Trophoblast cell (in vitro differentiated cells and primary cell): ENCODE measurements at regions not wholly inside any gene's neighbourhood (a gene's known extent, or its start where the extent isn't known, plus 50 kb on each side); places are given as distances from the start of the nearest gene placed in this dataset.
A peak's percentile ranks its signal among the peaks of the same experiment; 100 is the strongest.

Experiments used
- DNase-seq, 2 donors: peaks; one replicate each; pipeline ENCODE4 v3.0.0-alpha.2; 2016
- H2AFZ ChIP-seq: 2 replicates; pipeline ENCODE4 v1.6.1; 2013; ENCODE audit warnings: low read length, moderate library complexity, mild to moderate bottlenecking; ENCODE audit not compliant: insufficient read depth, poor library complexity
- H2AK5ac ChIP-seq: 2 replicates; pipeline ENCODE4 v1.6.1; 2013; ENCODE audit warnings: mild to moderate bottlenecking, low read length
- H2BK120ac ChIP-seq: 2 replicates; pipeline ENCODE4 v1.6.1; 2013; ENCODE audit warnings: low read length, mild to moderate bottlenecking, moderate library complexity; ENCODE audit not compliant: insufficient read depth, poor library complexity
- H2BK12ac ChIP-seq: 2 replicates; pipeline ENCODE4 v1.6.1; 2013; ENCODE audit warnings: mild to moderate bottlenecking, low read length, moderate library complexity
- H2BK5ac ChIP-seq: 2 replicates; pipeline ENCODE4 v1.6.1; 2013; ENCODE audit warnings: low read length, low read depth, moderate library complexity, mild to moderate bottlenecking; ENCODE audit not compliant: poor library complexity
- H3K14ac ChIP-seq: 2 replicates; pipeline ENCODE4 v1.6.1; 2013; ENCODE audit warnings: mild to moderate bottlenecking, low read length
- H3K18ac ChIP-seq: 2 replicates; pipeline ENCODE4 v1.6.1; 2013; ENCODE audit warnings: mild to moderate bottlenecking, low read length
- H3K23ac ChIP-seq: 2 replicates; pipeline ENCODE4 v1.6.1; 2013; ENCODE audit warnings: low read length
- H3K27ac ChIP-seq: 2 replicates; pipeline ENCODE4 v1.5.1; 2013; ENCODE audit warnings: low read depth, mild to moderate bottlenecking, inconsistent platforms, low read length, moderate library complexity
- H3K27me3 ChIP-seq: 2 replicates; pipeline ENCODE4 v1.6.1; 2013; ENCODE audit warnings: inconsistent platforms, mild to moderate bottlenecking, low read length, moderate library complexity; ENCODE audit not compliant: insufficient read depth
- H3K36me3 ChIP-seq, 2 experiments: 1 replicate in 1 of 2; 2 replicates in 1 of 2; pipeline ENCODE4 v1.6.1; 2013; ENCODE audit warnings: low read length in 2 of 2, mild to moderate bottlenecking in 2 of 2, moderate library complexity in 1 of 2; ENCODE audit not compliant: insufficient read depth in 2 of 2, control insufficient read depth in 1 of 2
- H3K4ac ChIP-seq: 2 replicates; pipeline ENCODE4 v1.6.1; 2013; ENCODE audit warnings: low read depth, mild to moderate bottlenecking, low read length, moderate library complexity
- H3K4me1 ChIP-seq, 2 experiments: 1 replicate in 1 of 2; 2 replicates in 1 of 2; pipeline ENCODE4 v1.6.1; 2013; ENCODE audit warnings: low read length in 2 of 2, mild to moderate bottlenecking in 2 of 2, moderate library complexity in 1 of 2; ENCODE audit not compliant: insufficient read depth in 2 of 2, control insufficient read depth in 1 of 2
- H3K4me2 ChIP-seq: 2 replicates; pipeline ENCODE4 v1.6.1; 2013; ENCODE audit warnings: inconsistent platforms, mild to moderate bottlenecking, low read length, moderate library complexity
- H3K4me3 ChIP-seq: 2 replicates; pipeline ENCODE4 v1.5.1; 2013; ENCODE audit warnings: mild to moderate bottlenecking, low read depth, low read length, inconsistent platforms
- H3K79me1 ChIP-seq: one replicate; pipeline ENCODE4 v1.6.1; 2013; ENCODE audit warnings: low read length
- H3K79me2 ChIP-seq: 2 replicates; pipeline ENCODE4 v1.6.1; 2013; ENCODE audit warnings: low read length, mild to moderate bottlenecking; ENCODE audit not compliant: control insufficient read depth, insufficient read depth, poor library complexity
- H3K9ac ChIP-seq: 2 replicates; pipeline ENCODE4 v1.6.1; 2013; ENCODE audit warnings: mild to moderate bottlenecking, low read length
- H3K9me3 ChIP-seq: 2 replicates; pipeline ENCODE4 v1.6.1; 2013; ENCODE audit warnings: low read depth, mild to moderate bottlenecking, control low read depth, inconsistent platforms, low read length; ENCODE audit not compliant: insufficient read depth
- H4K12ac ChIP-seq: 2 replicates; pipeline ENCODE4 v1.6.1; 2013; ENCODE audit warnings: low read depth, mild to moderate bottlenecking, low read length, moderate library complexity
- H4K8ac ChIP-seq: 2 replicates; pipeline ENCODE4 v1.6.1; 2013; ENCODE audit warnings: low read depth, mild to moderate bottlenecking, low read length, moderate library complexity
- H4K91ac ChIP-seq: one replicate; pipeline ENCODE4 v1.6.1; 2013; ENCODE audit warnings: low read depth, mild to moderate bottlenecking, low read length, moderate library complexity
- whole genome bisulfite sequencing: extraction: QIAGEN DNeasy Blood & Tissue Kit; methylation state at CpG from one replicate; pipeline ENCODE4 v1.1.7; 2013; ENCODE audit warnings: missing lambda C conversion rate; ENCODE audit not compliant: insufficient read length, insufficient coverage; ENCODE audit errors: extremely low coverage; 5-methylcytosine and 5-hydroxymethylcytosine counted together

- Histone ChIP-seq H3K79me2 (no peaks in the 10 kb centered on the region), H3K27me3 (no peaks in the 10 kb centered on the region), H3K18ac (no peak overlapping the region), H2BK5ac (no peak overlapping the region), H3K4ac (no peak overlapping the region), H4K12ac (no peak overlapping the region), H2BK12ac (no peak overlapping the region), H3K4me3 (no peak overlapping the region), H3K14ac (no peak overlapping the region), H2BK120ac (no peak overlapping the region), H3K27ac (no peak overlapping the region), H3K79me1 (no peaks in the 10 kb centered on the region), H3K36me3 (no peaks in the 10 kb centered on the region), H4K91ac (no peak overlapping the region), H2AK5ac (no peak overlapping the region), H3K9me3 (no peaks in the 10 kb centered on the region), H2AFZ (no peak overlapping the region), H4K8ac (no peak overlapping the region), H3K4me2 (no peak overlapping the region), H3K23ac (no peak overlapping the region), H3K4me1 (no peaks in the 10 kb centered on the region), H3K9ac (no peak overlapping the region)
- no CpG with 5 or more reads among the region's 1 CpG for WGBS
- peak in 1 of 2 donors; percentile 45 for DNase-seq
Measured at GRCh38 chr2:220302756-220303155, 675.3 kb downstream of the SLC4A3 start.

DNA sequence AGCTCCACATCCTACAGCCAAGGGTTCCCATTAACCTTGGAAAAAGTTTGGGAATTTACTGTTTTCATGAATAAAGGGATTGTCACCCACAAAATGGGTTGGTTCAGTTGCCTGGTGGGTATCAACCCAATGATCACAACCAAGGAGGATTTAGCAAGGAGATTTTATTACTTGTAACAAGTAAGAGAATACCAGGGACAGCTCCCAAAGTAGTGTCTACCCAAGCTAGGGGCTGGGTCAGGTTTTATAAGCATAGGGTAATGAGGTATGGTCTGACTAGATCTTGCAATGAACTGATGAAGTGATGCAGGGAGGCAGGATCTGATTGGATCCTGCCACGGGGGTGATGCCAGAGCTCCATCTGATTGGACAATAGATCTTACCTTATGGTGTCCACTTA, 681.8 kb downstream of the SLC4A3 start:
- H4K12ac ChIP-seq, result no peak overlapping the region
- no peak overlapping the region for H2BK120ac ChIP-seq
- H2AK5ac ChIP-seq, result no peak overlapping the region
- H4K91ac ChIP-seq, result no peak overlapping the region
- H3K27me3 ChIP-seq, result no peaks in the 10 kb centered on the region
- H2AFZ ChIP-seq, result no peak overlapping the region
- no peaks in the 10 kb centered on the region for H3K9me3 ChIP-seq
- no CpG with 5 or more reads among the region's 1 CpG for WGBS
- no peak for DNase-seq
- H3K27ac ChIP-seq, result no peak overlapping the region
- no peaks in the 10 kb centered on the region for H3K79me2 ChIP-seq
- H3K14ac ChIP-seq, result no peak overlapping the region
- no peak overlapping the region for H2BK5ac ChIP-seq
- no peaks in the 10 kb centered on the region for H3K79me1 ChIP-seq
- no peak overlapping the region for H3K18ac ChIP-seq
- H3K9ac ChIP-seq, result no peak overlapping the region
- H2BK12ac ChIP-seq, result no peak overlapping the region
- no peaks in the 10 kb centered on the region for H3K36me3 ChIP-seq
- H3K4me3 ChIP-seq, result no peak overlapping the region
- no peak overlapping the region for H3K4me2 ChIP-seq
- no peak overlapping the region for H4K8ac ChIP-seq
- no peak overlapping the region for H3K23ac ChIP-seq
- H3K4ac ChIP-seq, result no peak overlapping the region
- H3K4me1 ChIP-seq, result no peaks in the 10 kb centered on the region

DNA sequence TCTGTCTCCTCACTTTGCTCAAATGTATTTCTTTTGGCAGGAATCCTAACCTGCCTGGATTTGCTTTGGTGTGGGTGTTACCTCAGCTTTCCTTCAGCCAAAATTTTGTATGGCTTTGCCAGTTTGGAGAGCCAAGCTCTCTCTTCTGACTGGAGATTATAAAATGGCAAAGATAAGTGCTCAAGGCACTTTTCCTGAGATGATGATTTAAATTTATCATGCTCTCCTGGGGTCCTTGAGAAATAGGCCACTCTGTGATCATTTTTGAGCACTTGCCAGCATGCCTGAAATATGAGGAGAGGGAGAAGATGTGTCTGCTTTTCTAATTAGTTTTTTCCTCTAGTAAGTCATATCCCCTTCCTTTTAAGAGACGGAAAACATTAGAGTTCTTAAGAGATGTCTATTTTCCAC, 683.0 kb downstream of the SLC4A3 start:
- Histone ChIP-seq H4K12ac (no peak overlapping the region), H2BK12ac (no peak overlapping the region), H3K14ac (no peak overlapping the region), H3K79me1 (no peaks in the 10 kb centered on the region), H3K23ac (no peak overlapping the region), H2BK120ac (no peak overlapping the region), H2AFZ (no peak overlapping the region), H3K18ac (no peak overlapping the region), H3K27ac (no peak overlapping the region), H3K9me3 (no peaks in the 10 kb centered on the region), H3K4me2 (no peak overlapping the region), H3K4me3 (no peak overlapping the region), H4K91ac (no peak overlapping the region), H2AK5ac (no peak overlapping the region), H4K8ac (no peak overlapping the region), H2BK5ac (no peak overlapping the region), H3K9ac (no peak overlapping the region), H3K4me1 (no peaks in the 10 kb centered on the region), H3K27me3 (no peaks in the 10 kb centered on the region), H3K79me2 (no peaks in the 10 kb centered on the region), H3K4ac (no peak overlapping the region), H3K36me3 (no peaks in the 10 kb centered on the region)
- no CpG with 5 or more reads among the region's 1 CpG for WGBS
- DNase-seq, result no peak

GRCh38 chr2:220315098-220315823, 687.8 kb downstream of the SLC4A3 start:
- Histone ChIP-seq H3K18ac (no peak overlapping the region), H2BK120ac (no peak overlapping the region), H3K4me1 (no peaks in the 10 kb centered on the region), H4K12ac (no peak overlapping the region), H3K23ac (no peak overlapping the region), H3K79me2 (no peaks in the 10 kb centered on the region), H2BK12ac (no peak overlapping the region), H3K27me3 (no peaks in the 10 kb centered on the region), H3K79me1 (no peaks in the 10 kb centered on the region), H3K4ac (no peak overlapping the region), H4K8ac (no peak overlapping the region), H2AFZ (no peak overlapping the region), H3K9me3 (no peaks in the 10 kb centered on the region), H2AK5ac (no peak overlapping the region), H3K4me2 (no peak overlapping the region), H3K9ac (no peak overlapping the region), H3K27ac (no peak overlapping the region), H3K14ac (no peak overlapping the region), H4K91ac (no peak overlapping the region), H3K4me3 (no peak overlapping the region), H3K36me3 (no peaks in the 10 kb centered on the region), H2BK5ac (no peak overlapping the region)
- WGBS, result no CpG with 5 or more reads among the region's 4 CpGs
- DNase-seq, result no peak
